GM21381 (cell line): ENCODE measurements at regions not wholly inside any gene's neighbourhood (a gene's known extent, or its start where the extent isn't known, plus 50 kb on each side); places are given as distances from the start of the nearest gene placed in this dataset.

Experiments
- ATAC-seq: cut with Tn5 transposase; IDR thresholded peaks from one replicate; pipeline ENCODE4 v1.9.1; 2021; ENCODE audit warnings: mild to moderate bottlenecking, moderate library complexity; ENCODE audit not compliant: unreplicated experiment

- no peak for ATAC-seq
These were observed 314.7 kb downstream of the TXNL1 start for GRCh38 chr18:56323673-56324072.

GRCh38 chr18:56322406-56322805, 316.0 kb downstream of the TXNL1 start:
- ATAC-seq = no peak

GRCh38 chr18:56321470-56321869, 316.9 kb downstream of the TXNL1 start:
- ATAC-seq = no peak

GRCh38 chr18:56319953-56320352, 318.4 kb downstream of the TXNL1 start:
- ATAC-seq = no peak

GRCh38 chr18:56316727-56317126, 321.7 kb downstream of the TXNL1 start:
- ATAC-seq = no peak

- ATAC-seq = no peak
These were observed 323.0 kb downstream of the TXNL1 start for GRCh38 chr18:56315363-56315762.

- ATAC-seq = no peak
These were observed 324.0 kb downstream of the TXNL1 start for GRCh38 chr18:56314396-56314795.

GRCh38 chr18:56312551-56313335, 325.6 kb downstream of the TXNL1 start:
- no peak for ATAC-seq

GRCh38 chr18:56309104-56309503, 329.3 kb downstream of the TXNL1 start:
- ATAC-seq = no peak

- no peak for ATAC-seq
These were observed 330.8 kb downstream of the TXNL1 start for GRCh38 chr18:56307354-56308170.

GRCh38 chr18:56306797-56307196, 331.6 kb downstream of the TXNL1 start:
- no peak for ATAC-seq

- ATAC-seq = no peak
These were observed 332.8 kb downstream of the TXNL1 start for GRCh38 chr18:56305583-56305982.

GRCh38 chr18:56302156-56302555, 336.2 kb downstream of the TXNL1 start:
- ATAC-seq = no peak

GRCh38 chr18:56299740-56300139, 338.7 kb downstream of the TXNL1 start:
- ATAC-seq = no peak

- ATAC-seq = no peak
These were observed 339.5 kb downstream of the TXNL1 start for GRCh38 chr18:56298935-56299334.

- no peak for ATAC-seq
These were observed 342.0 kb downstream of the TXNL1 start for GRCh38 chr18:56296381-56296780.

GRCh38 chr18:56294484-56295183, 343.8 kb downstream of the TXNL1 start:
- ATAC-seq = no peak

GRCh38 chr18:56291294-56291693, 347.1 kb downstream of the TXNL1 start:
- no peak for ATAC-seq

GRCh38 chr18:56289381-56289780, 349.0 kb downstream of the TXNL1 start:
- no peak for ATAC-seq

GRCh38 chr18:56286775-56287325, 351.5 kb downstream of the TXNL1 start:
- no peak for ATAC-seq

- no peak for ATAC-seq
These were observed 352.9 kb downstream of the TXNL1 start for GRCh38 chr18:56285387-56286065.
